DLD1 (cell line): ENCODE measurements at regions not wholly inside any gene's neighbourhood (a gene's known extent, or its start where the extent isn't known, plus 50 kb on each side); places are given as distances from the start of the nearest gene placed in this dataset.
"Not testable (repeated sequence)": the region's sequence is repeated elsewhere in the genome, so short reads cannot be mapped to it uniquely, and the experiment has no call there.

Experiments
- in situ Hi-C: cut with HindIII; loops from 2 replicates; pipeline ENCODE4 v1.10.0; 2017; ENCODE audit warnings: low sequenced_read_pairs

- in situ Hi-C loops = not testable (repeated sequence)
Observed at GRCh38 chr4:3596957-3597733, 64.9 kb upstream of the LRPAP1 start.

- in situ Hi-C loops = not testable (repeated sequence)
Observed at GRCh38 chr4:3595627-3596291, 63.5 kb upstream of the LRPAP1 start.

GRCh38 chr4:3594751-3595150 lies 62.5 kb upstream of the LRPAP1 start:
- in situ Hi-C loops = not testable (repeated sequence)

- in situ Hi-C loops = not testable (repeated sequence)
Observed at GRCh38 chr4:3589946-3590924, 58.0 kb upstream of the LRPAP1 start.

- in situ Hi-C loops = not testable (repeated sequence)
Observed at GRCh38 chr4:3589379-3589778, 57.2 kb upstream of the LRPAP1 start.

GRCh38 chr4:3588517-3589194 lies 56.4 kb upstream of the LRPAP1 start:
- in situ Hi-C loops = not testable (repeated sequence)

GRCh38 chr4:3586596-3586995 lies 54.4 kb upstream of the LRPAP1 start:
- in situ Hi-C loops = not testable (repeated sequence)

GRCh38 chr4:3585567-3585966 lies 53.3 kb upstream of the LRPAP1 start:
- in situ Hi-C loops = not testable (repeated sequence)

GRCh38 chr4:3582091-3582475 lies 49.9 kb upstream of the LRPAP1 start:
- in situ Hi-C loops = no loop called here
